ENCODE measurements at regions not wholly inside any gene's neighbourhood (a gene's known extent, or its start where the extent isn't known, plus 50 kb on each side); places are given as distances from the start of the nearest gene placed in this dataset.

DNA sequence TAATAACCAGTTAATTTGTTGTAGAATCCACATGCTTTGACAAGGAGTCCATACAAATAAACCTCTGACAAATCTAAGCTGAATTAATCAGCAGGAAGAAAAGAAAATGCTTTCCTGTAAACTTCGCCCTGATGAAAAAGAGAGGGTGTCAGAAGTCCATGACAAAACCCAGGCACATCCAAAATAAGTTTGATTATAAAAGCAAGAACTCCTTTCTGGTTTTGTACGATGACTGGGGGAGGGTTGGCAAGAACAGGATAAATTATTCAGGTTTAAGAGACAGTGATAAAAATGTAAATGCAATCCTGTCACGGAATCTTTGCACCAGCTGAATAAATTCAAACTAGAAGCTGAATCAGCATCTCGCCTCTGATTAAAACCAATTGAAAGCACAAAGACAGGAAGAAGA is 469.2 kb upstream of the TNP1 start:
- ChIA-PET POLR2A (interaction anchor here (0.7 kb wide), 1 partner anchor 8 kb away, joined by 3 read pairs; no protein-coding TSS in a partner anchor), CTCF (interaction anchor here (0.7 to 1.6 kb wide), 3 partner anchors 15 to 162 kb away, joined by 3 to 5 read pairs (median 5); no protein-coding TSS in a partner anchor)
- Histone ChIP-seq H3K27me3 (ENCODE audit: control insufficient read depth, insufficient read depth, low read length) (no peaks in the 10 kb centered on the region), H3K36me3 (ENCODE audit: control insufficient read depth, insufficient read depth, low read length) (no peaks in the 10 kb centered on the region), H3K4me3 (ENCODE audit: low read depth, low read length) (no peak overlapping the region)
- DNase-seq (ENCODE audit: low read depth), result no peak
- TF ChIP-seq, protein P1, sequence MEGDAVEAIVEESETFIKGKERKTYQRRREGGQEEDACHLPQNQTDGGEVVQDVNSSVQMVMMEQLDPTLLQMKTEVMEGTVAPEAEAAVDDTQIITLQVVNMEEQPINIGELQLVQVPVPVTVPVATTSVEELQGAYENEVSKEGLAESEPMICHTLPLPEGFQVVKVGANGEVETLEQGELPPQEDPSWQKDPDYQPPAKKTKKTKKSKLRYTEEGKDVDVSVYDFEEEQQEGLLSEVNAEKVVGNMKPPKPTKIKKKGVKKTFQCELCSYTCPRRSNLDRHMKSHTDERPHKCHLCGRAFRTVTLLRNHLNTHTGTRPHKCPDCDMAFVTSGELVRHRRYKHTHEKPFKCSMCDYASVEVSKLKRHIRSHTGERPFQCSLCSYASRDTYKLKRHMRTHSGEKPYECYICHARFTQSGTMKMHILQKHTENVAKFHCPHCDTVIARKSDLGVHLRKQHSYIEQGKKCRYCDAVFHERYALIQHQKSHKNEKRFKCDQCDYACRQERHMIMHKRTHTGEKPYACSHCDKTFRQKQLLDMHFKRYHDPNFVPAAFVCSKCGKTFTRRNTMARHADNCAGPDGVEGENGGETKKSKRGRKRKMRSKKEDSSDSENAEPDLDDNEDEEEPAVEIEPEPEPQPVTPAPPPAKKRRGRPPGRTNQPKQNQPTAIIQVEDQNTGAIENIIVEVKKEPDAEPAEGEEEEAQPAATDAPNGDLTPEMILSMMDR (IDR thresholded peaks at IDR 0.05; ENCODE audit: insufficient read depth, low read depth, low read length), result no peak

DNA sequence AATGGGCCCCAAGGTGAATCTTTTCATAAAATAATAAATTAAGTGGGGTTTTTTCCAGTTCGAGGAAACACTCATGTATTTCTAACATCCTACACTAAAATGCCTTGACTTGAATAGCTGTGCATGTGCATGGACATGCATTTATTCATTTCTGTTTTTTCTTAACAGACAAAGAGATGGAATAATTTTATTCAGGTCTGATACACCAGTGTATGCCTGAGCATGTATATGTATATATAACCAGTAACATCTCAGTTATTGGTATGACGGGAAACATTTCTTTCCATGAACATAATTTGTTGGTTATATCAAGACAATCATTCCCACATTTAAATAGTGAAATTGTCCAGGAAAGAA is 468.7 kb upstream of the TNP1 start:
- CTCF ChIA-PET, result interaction anchor here (1.0 to 1.6 kb wide), 2 partner anchors 14 to 162 kb away, joined by 5 read pairs; no protein-coding TSS in a partner anchor
- Histone ChIP-seq H3K27me3 (ENCODE audit: control insufficient read depth, insufficient read depth, low read length) (no peaks in the 10 kb centered on the region), H3K36me3 (ENCODE audit: control insufficient read depth, insufficient read depth, low read length) (no peaks in the 10 kb centered on the region), H3K4me3 (ENCODE audit: low read depth, low read length) (no peak overlapping the region)
- TF ChIP-seq, protein P1 (IDR thresholded peaks at IDR 0.05; ENCODE audit: insufficient read depth, low read depth, low read length), result no peak
- DNase-seq (ENCODE audit: low read depth), result no peak
- POLR2A ChIA-PET, result interaction anchor here (0.7 kb wide), 1 partner anchor 9 kb away, joined by 3 read pairs; no protein-coding TSS in a partner anchor

DNA sequence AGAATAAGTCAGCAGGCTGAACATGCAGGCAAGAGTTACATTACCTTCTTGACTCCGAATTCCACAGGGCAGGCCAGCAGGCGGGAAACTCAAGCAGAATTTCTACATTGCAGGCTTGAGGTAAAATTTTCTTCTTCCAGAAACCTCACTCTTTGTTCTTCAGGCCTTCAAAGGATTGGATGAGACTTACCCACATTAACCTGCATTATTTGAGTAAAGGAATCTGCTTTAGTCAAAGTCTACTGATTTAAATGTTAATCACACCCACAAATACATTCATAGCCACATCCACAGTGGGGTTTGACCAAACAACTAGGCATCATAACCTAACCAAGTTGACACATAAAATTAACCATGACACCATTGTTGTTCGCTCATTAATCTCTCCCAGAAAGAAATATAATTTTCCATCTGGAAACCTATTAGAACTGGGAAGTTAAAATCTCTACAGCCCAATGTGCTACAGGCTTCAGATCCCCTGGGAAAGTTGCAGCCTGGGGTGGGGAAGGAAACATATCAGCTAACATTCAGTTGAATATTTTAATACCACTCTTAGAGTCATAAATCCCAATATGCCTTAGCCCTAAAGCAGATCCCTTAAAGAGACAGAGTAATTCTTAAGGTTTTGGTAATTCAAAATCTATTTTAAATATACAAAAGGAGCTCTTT is 468.2 kb upstream of the TNP1 start:
- Histone ChIP-seq H3K27me3 (ENCODE audit: control insufficient read depth, insufficient read depth, low read length) (no peaks in the 10 kb centered on the region), H3K4me3 (ENCODE audit: low read depth, low read length) (no peak overlapping the region), H3K36me3 (ENCODE audit: control insufficient read depth, insufficient read depth, low read length) (no peaks in the 10 kb centered on the region)
- ChIA-PET CTCF (interaction anchor here (1.0 to 1.6 kb wide), 2 partner anchors 14 to 161 kb away, joined by 5 read pairs; no protein-coding TSS in a partner anchor), POLR2A (interaction anchor here (0.7 kb wide), 1 partner anchor 9 kb away, joined by 3 read pairs; no protein-coding TSS in a partner anchor)
- TF ChIP-seq, protein P1 (IDR thresholded peaks at IDR 0.05; ENCODE audit: insufficient read depth, low read depth, low read length), result no peak
- DNase-seq (ENCODE audit: low read depth), result no peak

DNA sequence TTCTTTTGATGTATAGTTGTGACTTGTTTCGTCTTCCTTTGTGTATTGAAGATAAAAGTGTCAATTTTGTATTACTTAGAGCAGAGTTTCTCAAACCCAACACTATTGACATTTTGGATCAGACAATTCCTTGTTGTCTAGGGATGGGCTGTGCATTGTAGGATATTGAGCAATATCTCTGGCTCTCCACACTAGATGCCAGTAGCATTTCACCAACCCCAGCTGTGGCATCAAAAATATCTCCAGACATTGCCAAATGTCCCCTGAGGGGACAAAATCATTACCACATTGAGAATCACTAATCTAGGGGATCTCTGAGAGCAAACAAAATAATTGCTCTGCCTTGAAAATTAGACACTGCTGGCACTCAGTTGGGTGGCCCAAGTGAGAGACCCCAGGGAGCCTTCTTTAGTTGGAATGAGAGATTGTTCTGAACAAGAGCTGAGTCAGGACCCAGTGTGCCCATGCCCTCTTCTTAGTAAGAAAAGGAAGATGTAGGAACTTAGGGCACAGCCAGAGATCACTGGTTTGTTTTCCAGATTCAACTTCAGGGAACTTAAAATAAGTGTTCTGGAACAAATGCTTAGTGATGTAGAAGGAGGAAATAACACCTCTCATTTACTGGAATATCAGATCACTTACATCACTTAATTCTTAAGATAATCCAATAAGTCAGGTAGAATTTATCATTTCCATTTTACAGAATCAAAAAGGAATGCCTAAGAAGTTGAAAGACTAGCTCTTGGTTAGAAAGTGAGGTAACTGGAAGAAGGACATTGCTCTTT is 466.6 kb upstream of the TNP1 start:
- H3K36me3 ChIP-seq (ENCODE audit: control insufficient read depth, insufficient read depth, low read length), result no peaks in the 10 kb centered on the region
- no peak overlapping the region for H3K4me3 ChIP-seq (ENCODE audit: low read depth, low read length)
- DNase-seq (ENCODE audit: low read depth), result no peak
- H3K27me3 ChIP-seq (ENCODE audit: control insufficient read depth, insufficient read depth, low read length), result no peaks in the 10 kb centered on the region
- ChIA-PET POLR2A (interaction anchor here (0.6 kb wide), 1 partner anchor 633 kb away, joined by 4 read pairs; no protein-coding TSS in a partner anchor), CTCF (interaction anchor here (1.4 kb wide), 1 partner anchor 20 kb away, joined by 3 read pairs; no protein-coding TSS in a partner anchor)
- TF ChIP-seq, protein P1 (IDR thresholded peaks at IDR 0.05; ENCODE audit: insufficient read depth, low read depth, low read length), result no peak

DNA sequence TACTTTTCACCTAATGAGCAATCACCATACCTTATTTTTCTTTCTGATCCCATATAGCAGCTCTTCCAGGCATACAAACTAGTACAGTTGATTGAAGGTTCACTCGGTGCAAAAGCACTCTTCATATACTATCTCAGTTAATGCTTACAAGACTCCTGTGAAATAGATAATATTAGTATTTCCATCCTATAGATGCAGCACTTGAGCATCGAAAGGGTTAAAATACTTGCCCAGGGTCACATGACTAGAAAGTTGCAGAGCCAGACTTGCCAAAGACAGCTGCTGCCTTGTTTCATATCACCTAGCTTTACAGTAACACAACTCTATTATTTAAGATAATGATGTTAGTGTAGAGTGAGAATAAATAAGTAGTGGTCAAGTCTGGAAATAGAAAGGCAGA is 466.0 kb upstream of the TNP1 start:
- Histone ChIP-seq H3K36me3 (ENCODE audit: control insufficient read depth, insufficient read depth, low read length) (no peaks in the 10 kb centered on the region), H3K4me3 (ENCODE audit: low read depth, low read length) (no peak overlapping the region), H3K27me3 (ENCODE audit: control insufficient read depth, insufficient read depth, low read length) (no peaks in the 10 kb centered on the region)
- TF ChIP-seq, protein P1 (IDR thresholded peaks at IDR 0.05; ENCODE audit: insufficient read depth, low read depth, low read length), result no peak
- DNase-seq (ENCODE audit: low read depth), result no peak
- ChIA-PET POLR2A (no interaction called here), CTCF (interaction anchor here (1.4 kb wide), 1 partner anchor 21 kb away, joined by 3 read pairs; no protein-coding TSS in a partner anchor)

Data from BJ (cell line).